Tibial nerve (tissue), 4 donors: ENCODE measurements at regions not wholly inside any gene's neighbourhood (a gene's known extent, or its start where the extent isn't known, plus 50 kb on each side); places are given as distances from the start of the nearest gene placed in this dataset.

Source experiments
- CTCF ChIP-seq, 5 experiments: fragments of 200-600 bp in 3 of 5; fragments of 450-650 bp in 2 of 5; sonication (generic) in 3 of 5; IDR thresholded peaks; one replicate each; pipeline ENCODE4 v1.5.1; 2016 to 2019; ENCODE audit warnings: antibody characterized with exemption in 5 of 5, mild to moderate bottlenecking in 3 of 5, moderate library complexity in 2 of 5
- EP300 ChIP-seq, 2 donors: sonication (generic); formaldehyde crosslinking; IDR thresholded peaks; one replicate each; pipeline ENCODE4 v1.6.1; 2017; ENCODE audit warnings: antibody characterized with exemption in 2 of 2, mild to moderate bottlenecking in 1 of 2

- TF ChIP-seq CTCF (IDR thresholded peaks at IDR 0.05): no peak
- no peak for TF ChIP-seq EP300 (IDR thresholded peaks at IDR 0.05)
These were observed 339.7 kb upstream of the COL8A1 start for GRCh38 chr3:99298661-99299060.
